Hepatocyte (in vitro differentiated cells): ENCODE measurements at regions not wholly inside any gene's neighbourhood (a gene's known extent, or its start where the extent isn't known, plus 50 kb on each side); places are given as distances from the start of the nearest gene placed in this dataset.

Experiments used
- EZH2 ChIP-seq: fragments of 200-600 bp; sonication (generic); IDR thresholded peaks from 2 replicates; pipeline ENCODE4 v1.6.1; 2016; ENCODE audit warnings: antibody characterized with exemption, mild to moderate bottlenecking, borderline replicate concordance
- TF ChIP-seq, protein P1 (sequence below): fragments of 200-600 bp; sonication (generic); IDR thresholded peaks from 2 replicates; pipeline ENCODE4 v1.5.1; 2016; ENCODE audit warnings: antibody characterized with exemption, mild to moderate bottlenecking; ENCODE audit not compliant: poor library complexity

DNA sequence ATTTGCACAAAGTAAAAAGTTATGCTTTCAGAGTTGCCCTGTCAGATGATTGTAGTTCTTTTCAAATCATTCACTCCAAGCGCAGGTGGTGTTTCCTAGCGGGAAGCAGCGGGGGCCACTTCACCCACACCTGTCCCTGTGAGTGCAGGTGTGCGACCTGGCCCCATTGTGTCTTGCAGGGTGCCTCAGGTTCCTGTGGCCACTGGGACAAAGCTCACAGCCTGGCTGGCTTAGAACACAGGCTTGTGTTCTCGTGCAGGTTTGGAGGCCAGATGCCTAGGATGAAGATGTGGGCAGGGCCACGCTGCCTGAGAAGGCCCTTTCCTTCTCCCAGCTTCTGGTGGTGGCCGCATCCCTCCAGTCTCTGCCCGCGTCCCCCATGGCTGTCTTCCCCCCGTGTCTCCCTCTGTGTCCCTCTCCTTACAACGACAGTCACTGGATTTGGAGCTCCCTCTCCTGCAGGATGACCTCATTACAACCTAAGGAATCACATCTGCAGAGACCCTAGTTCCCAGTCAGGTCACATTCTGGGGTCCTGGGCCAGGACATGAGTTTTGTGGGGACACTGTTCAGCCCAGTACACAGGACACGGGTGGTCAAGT is 90.5 kb downstream of the NPIPB11 start:
- TF ChIP-seq, protein P1, sequence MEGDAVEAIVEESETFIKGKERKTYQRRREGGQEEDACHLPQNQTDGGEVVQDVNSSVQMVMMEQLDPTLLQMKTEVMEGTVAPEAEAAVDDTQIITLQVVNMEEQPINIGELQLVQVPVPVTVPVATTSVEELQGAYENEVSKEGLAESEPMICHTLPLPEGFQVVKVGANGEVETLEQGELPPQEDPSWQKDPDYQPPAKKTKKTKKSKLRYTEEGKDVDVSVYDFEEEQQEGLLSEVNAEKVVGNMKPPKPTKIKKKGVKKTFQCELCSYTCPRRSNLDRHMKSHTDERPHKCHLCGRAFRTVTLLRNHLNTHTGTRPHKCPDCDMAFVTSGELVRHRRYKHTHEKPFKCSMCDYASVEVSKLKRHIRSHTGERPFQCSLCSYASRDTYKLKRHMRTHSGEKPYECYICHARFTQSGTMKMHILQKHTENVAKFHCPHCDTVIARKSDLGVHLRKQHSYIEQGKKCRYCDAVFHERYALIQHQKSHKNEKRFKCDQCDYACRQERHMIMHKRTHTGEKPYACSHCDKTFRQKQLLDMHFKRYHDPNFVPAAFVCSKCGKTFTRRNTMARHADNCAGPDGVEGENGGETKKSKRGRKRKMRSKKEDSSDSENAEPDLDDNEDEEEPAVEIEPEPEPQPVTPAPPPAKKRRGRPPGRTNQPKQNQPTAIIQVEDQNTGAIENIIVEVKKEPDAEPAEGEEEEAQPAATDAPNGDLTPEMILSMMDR: peak; percentile 33
- no peak for TF ChIP-seq EZH2
